ENCODE measurements at regions not wholly inside any gene's neighbourhood (a gene's known extent, or its start where the extent isn't known, plus 50 kb on each side); places are given as distances from the start of the nearest gene placed in this dataset.

- Histone ChIP-seq H3K9ac (ENCODE audit: low read length) (no peak overlapping the region), H3K36me3 (ENCODE audit: control insufficient read depth, insufficient read depth, low read length) (no peaks in the 10 kb centered on the region), H3K27ac (ENCODE audit: low read depth, low read length) (no peak overlapping the region), H3K4me3 (ENCODE audit: low read depth, low read length) (no peak overlapping the region), H3K27me3 (ENCODE audit: control insufficient read depth, insufficient read depth, low read length) (no peaks in the 10 kb centered on the region), H3K9me3 (ENCODE audit: control insufficient read depth, insufficient read depth, low read depth, low read length) (no peaks in the 10 kb centered on the region), H3K4me1 (ENCODE audit: control insufficient read depth, insufficient read depth, low read length) (no peaks in the 10 kb centered on the region)
These were observed 244.3 kb downstream of the BARHL2 start for GRCh38 chr1:90472775-90473174.

- no peaks in the 10 kb centered on the region for H3K4me1 ChIP-seq (ENCODE audit: control insufficient read depth, insufficient read depth, low read length)
- no peak overlapping the region for H3K4me3 ChIP-seq (ENCODE audit: low read depth, low read length)
- H3K27ac ChIP-seq (ENCODE audit: low read depth, low read length) = no peak overlapping the region
- no peaks in the 10 kb centered on the region for H3K27me3 ChIP-seq (ENCODE audit: control insufficient read depth, insufficient read depth, low read length)
- H3K36me3 ChIP-seq (ENCODE audit: control insufficient read depth, insufficient read depth, low read length) = no peaks in the 10 kb centered on the region
- no peak overlapping the region for H3K9ac ChIP-seq (ENCODE audit: low read length)
- H3K9me3 ChIP-seq (ENCODE audit: control insufficient read depth, insufficient read depth, low read depth, low read length) = no peaks in the 10 kb centered on the region
These were observed 257.5 kb downstream of the BARHL2 start for GRCh38 chr1:90459570-90459969.

GRCh38 chr1:90457985-90458384 is 259.1 kb downstream of the BARHL2 start:
- no peak overlapping the region for H3K9ac ChIP-seq (ENCODE audit: low read length)
- H3K4me1 ChIP-seq (ENCODE audit: control insufficient read depth, insufficient read depth, low read length) = no peaks in the 10 kb centered on the region
- no peaks in the 10 kb centered on the region for H3K27me3 ChIP-seq (ENCODE audit: control insufficient read depth, insufficient read depth, low read length)
- no peak overlapping the region for H3K4me3 ChIP-seq (ENCODE audit: low read depth, low read length)
- no peaks in the 10 kb centered on the region for H3K9me3 ChIP-seq (ENCODE audit: control insufficient read depth, insufficient read depth, low read depth, low read length)
- no peak overlapping the region for H3K27ac ChIP-seq (ENCODE audit: low read depth, low read length)
- no peaks in the 10 kb centered on the region for H3K36me3 ChIP-seq (ENCODE audit: control insufficient read depth, insufficient read depth, low read length)

- no peaks in the 10 kb centered on the region for H3K4me1 ChIP-seq (ENCODE audit: control insufficient read depth, insufficient read depth, low read length)
- no peaks in the 10 kb centered on the region for H3K9me3 ChIP-seq (ENCODE audit: control insufficient read depth, insufficient read depth, low read depth, low read length)
- no peaks in the 10 kb centered on the region for H3K27me3 ChIP-seq (ENCODE audit: control insufficient read depth, insufficient read depth, low read length)
- H3K36me3 ChIP-seq (ENCODE audit: control insufficient read depth, insufficient read depth, low read length) = no peaks in the 10 kb centered on the region
- H3K9ac ChIP-seq (ENCODE audit: low read length) = no peak overlapping the region
- no peak overlapping the region for H3K4me3 ChIP-seq (ENCODE audit: low read depth, low read length)
- no peak overlapping the region for H3K27ac ChIP-seq (ENCODE audit: low read depth, low read length)
These were observed 264.6 kb downstream of the BARHL2 start for GRCh38 chr1:90452491-90452890.

- Histone ChIP-seq H3K4me1 (ENCODE audit: control insufficient read depth, insufficient read depth, low read length) (no peaks in the 10 kb centered on the region), H3K36me3 (ENCODE audit: control insufficient read depth, insufficient read depth, low read length) (no peaks in the 10 kb centered on the region), H3K9ac (ENCODE audit: low read length) (no peak overlapping the region), H3K27ac (ENCODE audit: low read depth, low read length) (no peak overlapping the region), H3K9me3 (ENCODE audit: control insufficient read depth, insufficient read depth, low read depth, low read length) (no peaks in the 10 kb centered on the region), H3K27me3 (ENCODE audit: control insufficient read depth, insufficient read depth, low read length) (no peaks in the 10 kb centered on the region), H3K4me3 (ENCODE audit: low read depth, low read length) (no peak overlapping the region)
These were observed 273.7 kb downstream of the BARHL2 start for GRCh38 chr1:90443354-90443753.

GRCh38 chr1:90435351-90435750 is 281.8 kb downstream of the BARHL2 start:
- no peaks in the 10 kb centered on the region for H3K9me3 ChIP-seq (ENCODE audit: control insufficient read depth, insufficient read depth, low read depth, low read length)
- no peak overlapping the region for H3K27ac ChIP-seq (ENCODE audit: low read depth, low read length)
- H3K4me3 ChIP-seq (ENCODE audit: low read depth, low read length) = no peak overlapping the region
- no peaks in the 10 kb centered on the region for H3K4me1 ChIP-seq (ENCODE audit: control insufficient read depth, insufficient read depth, low read length)
- no peak overlapping the region for H3K9ac ChIP-seq (ENCODE audit: low read length)
- no peaks in the 10 kb centered on the region for H3K27me3 ChIP-seq (ENCODE audit: control insufficient read depth, insufficient read depth, low read length)
- no peaks in the 10 kb centered on the region for H3K36me3 ChIP-seq (ENCODE audit: control insufficient read depth, insufficient read depth, low read length)

GRCh38 chr1:90434460-90434859 is 282.6 kb downstream of the BARHL2 start:
- no peaks in the 10 kb centered on the region for H3K27me3 ChIP-seq (ENCODE audit: control insufficient read depth, insufficient read depth, low read length)

GRCh38 chr1:90417126-90417525 is 300.0 kb downstream of the BARHL2 start:
- Histone ChIP-seq H3K9ac (ENCODE audit: low read length) (no peak overlapping the region), H3K36me3 (ENCODE audit: control insufficient read depth, insufficient read depth, low read length) (no peaks in the 10 kb centered on the region), H3K27ac (ENCODE audit: low read depth, low read length) (no peak overlapping the region), H3K4me3 (ENCODE audit: low read depth, low read length) (no peak overlapping the region), H3K9me3 (ENCODE audit: control insufficient read depth, insufficient read depth, low read depth, low read length) (0 out of 2 replicates have a peak, but pooled peaks cover 3% of the 10 kb centered on the region), H3K27me3 (ENCODE audit: control insufficient read depth, insufficient read depth, low read length) (no peaks in the 10 kb centered on the region), H3K4me1 (ENCODE audit: control insufficient read depth, insufficient read depth, low read length) (no peaks in the 10 kb centered on the region)

More at GRCh38 chr1:90434460-90434859, 282.6 kb downstream of the BARHL2 start:
- H3K9ac ChIP-seq (ENCODE audit: low read length) = no peak overlapping the region
- no peaks in the 10 kb centered on the region for H3K9me3 ChIP-seq (ENCODE audit: control insufficient read depth, insufficient read depth, low read depth, low read length)
- H3K4me3 ChIP-seq (ENCODE audit: low read depth, low read length) = no peak overlapping the region
- no peaks in the 10 kb centered on the region for H3K4me1 ChIP-seq (ENCODE audit: control insufficient read depth, insufficient read depth, low read length)
- no peaks in the 10 kb centered on the region for H3K36me3 ChIP-seq (ENCODE audit: control insufficient read depth, insufficient read depth, low read length)
- H3K27ac ChIP-seq (ENCODE audit: low read depth, low read length) = no peak overlapping the region

GRCh38 chr1:90414201-90414600 is 302.9 kb downstream of the BARHL2 start:
- H3K36me3 ChIP-seq (ENCODE audit: control insufficient read depth, insufficient read depth, low read length) = no peaks in the 10 kb centered on the region
- 0 out of 2 replicates have a peak, but pooled peaks cover 3% of the 10 kb centered on the region for H3K9me3 ChIP-seq (ENCODE audit: control insufficient read depth, insufficient read depth, low read depth, low read length)
- no peaks in the 10 kb centered on the region for H3K27me3 ChIP-seq (ENCODE audit: control insufficient read depth, insufficient read depth, low read length)
- no peak overlapping the region for H3K9ac ChIP-seq (ENCODE audit: low read length)
- H3K27ac ChIP-seq (ENCODE audit: low read depth, low read length) = no peak overlapping the region
- no peak overlapping the region for H3K4me3 ChIP-seq (ENCODE audit: low read depth, low read length)
- no peaks in the 10 kb centered on the region for H3K4me1 ChIP-seq (ENCODE audit: control insufficient read depth, insufficient read depth, low read length)

- Histone ChIP-seq H3K36me3 (ENCODE audit: control insufficient read depth, insufficient read depth, low read length) (no peaks in the 10 kb centered on the region), H3K27me3 (ENCODE audit: control insufficient read depth, insufficient read depth, low read length) (no peaks in the 10 kb centered on the region), H3K4me3 (ENCODE audit: low read depth, low read length) (no peak overlapping the region), H3K9me3 (ENCODE audit: control insufficient read depth, insufficient read depth, low read depth, low read length) (0 out of 2 replicates have a peak, but pooled peaks cover 3% of the 10 kb centered on the region), H3K4me1 (ENCODE audit: control insufficient read depth, insufficient read depth, low read length) (no peaks in the 10 kb centered on the region), H3K27ac (ENCODE audit: low read depth, low read length) (no peak overlapping the region), H3K9ac (ENCODE audit: low read length) (no peak overlapping the region)
These were observed 303.6 kb downstream of the BARHL2 start for GRCh38 chr1:90413519-90413918.

- Histone ChIP-seq H3K4me3 (ENCODE audit: low read depth, low read length) (no peak overlapping the region), H3K36me3 (ENCODE audit: control insufficient read depth, insufficient read depth, low read length) (no peaks in the 10 kb centered on the region), H3K9ac (ENCODE audit: low read length) (no peak overlapping the region), H3K9me3 (ENCODE audit: control insufficient read depth, insufficient read depth, low read depth, low read length) (0 out of 2 replicates have a peak, but pooled peaks cover 3% of the 10 kb centered on the region), H3K27me3 (ENCODE audit: control insufficient read depth, insufficient read depth, low read length) (no peaks in the 10 kb centered on the region), H3K4me1 (ENCODE audit: control insufficient read depth, insufficient read depth, low read length) (no peaks in the 10 kb centered on the region), H3K27ac (ENCODE audit: low read depth, low read length) (no peak overlapping the region)
These were observed 304.5 kb downstream of the BARHL2 start for GRCh38 chr1:90412563-90412962.

GRCh38 chr1:90411185-90411584 is 305.9 kb downstream of the BARHL2 start:
- Histone ChIP-seq H3K9ac (ENCODE audit: low read length) (no peak overlapping the region), H3K27me3 (ENCODE audit: control insufficient read depth, insufficient read depth, low read length) (no peaks in the 10 kb centered on the region), H3K4me3 (ENCODE audit: low read depth, low read length) (no peak overlapping the region), H3K4me1 (ENCODE audit: control insufficient read depth, insufficient read depth, low read length) (no peaks in the 10 kb centered on the region), H3K27ac (ENCODE audit: low read depth, low read length) (no peak overlapping the region), H3K36me3 (ENCODE audit: control insufficient read depth, insufficient read depth, low read length) (no peaks in the 10 kb centered on the region), H3K9me3 (ENCODE audit: control insufficient read depth, insufficient read depth, low read depth, low read length) (0 out of 2 replicates have a peak, but pooled peaks cover 3% of the 10 kb centered on the region)
